ENCODE measurements at regions not wholly inside any gene's neighbourhood (a gene's known extent, or its start where the extent isn't known, plus 50 kb on each side); places are given as distances from the start of the nearest gene placed in this dataset.

DNA sequence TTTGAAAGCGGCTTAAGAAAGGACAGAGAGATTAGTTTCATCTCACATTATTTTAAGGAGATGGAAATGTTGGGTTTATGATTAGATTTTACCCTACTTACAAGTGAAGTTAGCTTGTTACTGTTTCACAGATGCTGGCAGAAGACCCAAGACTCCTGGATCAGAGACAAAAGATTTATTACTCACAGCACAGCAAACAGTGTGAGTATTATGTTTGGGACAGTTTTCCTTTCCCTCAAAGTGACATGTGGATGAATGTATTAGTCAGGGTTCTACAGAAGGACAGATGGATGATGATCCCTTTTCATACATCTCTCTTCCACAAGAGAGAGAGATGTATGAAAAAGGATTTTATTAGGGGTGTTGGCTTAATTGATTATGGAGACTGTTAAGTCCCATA is 281.8 kb upstream of the CDH2 start:
- TF ChIP-seq, protein P1, sequence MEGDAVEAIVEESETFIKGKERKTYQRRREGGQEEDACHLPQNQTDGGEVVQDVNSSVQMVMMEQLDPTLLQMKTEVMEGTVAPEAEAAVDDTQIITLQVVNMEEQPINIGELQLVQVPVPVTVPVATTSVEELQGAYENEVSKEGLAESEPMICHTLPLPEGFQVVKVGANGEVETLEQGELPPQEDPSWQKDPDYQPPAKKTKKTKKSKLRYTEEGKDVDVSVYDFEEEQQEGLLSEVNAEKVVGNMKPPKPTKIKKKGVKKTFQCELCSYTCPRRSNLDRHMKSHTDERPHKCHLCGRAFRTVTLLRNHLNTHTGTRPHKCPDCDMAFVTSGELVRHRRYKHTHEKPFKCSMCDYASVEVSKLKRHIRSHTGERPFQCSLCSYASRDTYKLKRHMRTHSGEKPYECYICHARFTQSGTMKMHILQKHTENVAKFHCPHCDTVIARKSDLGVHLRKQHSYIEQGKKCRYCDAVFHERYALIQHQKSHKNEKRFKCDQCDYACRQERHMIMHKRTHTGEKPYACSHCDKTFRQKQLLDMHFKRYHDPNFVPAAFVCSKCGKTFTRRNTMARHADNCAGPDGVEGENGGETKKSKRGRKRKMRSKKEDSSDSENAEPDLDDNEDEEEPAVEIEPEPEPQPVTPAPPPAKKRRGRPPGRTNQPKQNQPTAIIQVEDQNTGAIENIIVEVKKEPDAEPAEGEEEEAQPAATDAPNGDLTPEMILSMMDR (IDR thresholded peaks at IDR 0.05) = no peak
- no peak for TF ChIP-seq POLR2A (IDR thresholded peaks at IDR 0.05)
- TF ChIP-seq EP300 (IDR thresholded peaks at IDR 0.05) = no peak
- TF ChIP-seq POLR2AphosphoS5 (IDR thresholded peaks at IDR 0.05) = no peak
